GM19324 (cell line): ENCODE measurements at regions not wholly inside any gene's neighbourhood (a gene's known extent, or its start where the extent isn't known, plus 50 kb on each side); places are given as distances from the start of the nearest gene placed in this dataset.
"Not testable (repeated sequence)": the region's sequence is repeated elsewhere in the genome, so short reads cannot be mapped to it uniquely, and the experiment has no call there.

Source experiments
- ATAC-seq: cut with Tn5 transposase; IDR thresholded peaks from one replicate; pipeline ENCODE4 v1.9.1; 2021; ENCODE audit warnings: mild to moderate bottlenecking, moderate library complexity; ENCODE audit not compliant: unreplicated experiment, low FRiP score

GRCh38 chr10:59020502-59020901, 155.9 kb upstream of the PHYHIPL start:
- no peak for ATAC-seq

- no peak for ATAC-seq
Observed at GRCh38 chr10:59025981-59026765, 150.3 kb upstream of the PHYHIPL start.

- ATAC-seq: no peak
Observed at GRCh38 chr10:59027975-59028655, 148.3 kb upstream of the PHYHIPL start.

- ATAC-seq: no peak
Observed at GRCh38 chr10:59033622-59034021, 142.8 kb upstream of the PHYHIPL start.

- peak; percentile 100 for ATAC-seq
Observed at GRCh38 chr10:59036311-59037017, 140.0 kb upstream of the PHYHIPL start.

- ATAC-seq: peak; percentile 28
Observed at GRCh38 chr10:59037018-59037389, 139.4 kb upstream of the PHYHIPL start.

- ATAC-seq: no peak
Observed at GRCh38 chr10:59037506-59037905, 138.9 kb upstream of the PHYHIPL start.

- ATAC-seq: not testable (repeated sequence)
Observed at GRCh38 chr10:59043358-59043757, 133.1 kb upstream of the PHYHIPL start.

GRCh38 chr10:59047180-59047579, 129.3 kb upstream of the PHYHIPL start:
- ATAC-seq: no peak

GRCh38 chr10:59047957-59048618, 128.4 kb upstream of the PHYHIPL start:
- ATAC-seq: peak; percentile 96

- not testable (repeated sequence) for ATAC-seq
Observed at GRCh38 chr10:59053502-59053901, 122.9 kb upstream of the PHYHIPL start.

GRCh38 chr10:59055045-59055444, 121.4 kb upstream of the PHYHIPL start:
- no peak for ATAC-seq

GRCh38 chr10:59057345-59057744, 119.1 kb upstream of the PHYHIPL start:
- ATAC-seq: no peak

- peak; percentile 75 for ATAC-seq
Observed at GRCh38 chr10:59060852-59061251, 115.6 kb upstream of the PHYHIPL start.

- ATAC-seq: no peak
Observed at GRCh38 chr10:59063491-59063890, 113.0 kb upstream of the PHYHIPL start.

GRCh38 chr10:59064080-59064692, 112.3 kb upstream of the PHYHIPL start:
- ATAC-seq: no peak

GRCh38 chr10:59064759-59065539, 111.5 kb upstream of the PHYHIPL start:
- ATAC-seq: no peak

GRCh38 chr10:59068581-59069191, 107.8 kb upstream of the PHYHIPL start:
- ATAC-seq: no peak

- ATAC-seq: no peak
Observed at GRCh38 chr10:59072038-59072437, 104.4 kb upstream of the PHYHIPL start.
